ENCODE measurements at regions not wholly inside any gene's neighbourhood (a gene's known extent, or its start where the extent isn't known, plus 50 kb on each side); places are given as distances from the start of the nearest gene placed in this dataset.

GRCh38 chr10:9992661-9993060 lies 1025.0 kb upstream of the CELF2 start:
- peak; percentile 36 for TF ChIP-seq CTCF (IDR thresholded peaks at IDR 0.05; ENCODE audit: poor library complexity)
- no peak for TF ChIP-seq EZH2 (IDR thresholded peaks at IDR 0.05; ENCODE audit: borderline replicate concordance)
